Chondrocyte (in vitro differentiated cells): ENCODE measurements at regions not wholly inside any gene's neighbourhood (a gene's known extent, or its start where the extent isn't known, plus 50 kb on each side); places are given as distances from the start of the nearest gene placed in this dataset.

ENCODE experiments used
- DNase-seq: peaks from one replicate; pipeline ENCODE4 v3.0.0; 2021; ENCODE audit warnings: mixed read lengths, low spot score
- H3K27ac Mint-ChIP-seq: one replicate; pipeline ENCODE4 v1.8.0; 2021; ENCODE audit warnings: mild to moderate bottlenecking, moderate library complexity, mixed read lengths; ENCODE audit not compliant: unreplicated experiment
- H3K27me3 Mint-ChIP-seq: 2 replicates; pipeline ENCODE4 v1.8.0; 2021; ENCODE audit warnings: low read depth, mixed read lengths
- H3K36me3 Mint-ChIP-seq: 2 replicates; pipeline ENCODE4 v1.8.0; 2021; ENCODE audit warnings: low read depth, mixed read lengths
- H3K4me1 Mint-ChIP-seq: 2 replicates; pipeline ENCODE4 v1.8.0; 2021; ENCODE audit warnings: low read depth, mild to moderate bottlenecking, mixed read lengths
- H3K4me3 Mint-ChIP-seq: one replicate; pipeline ENCODE4 v1.8.0; 2021; ENCODE audit warnings: mild to moderate bottlenecking, moderate library complexity, mixed read lengths; ENCODE audit not compliant: unreplicated experiment
- H3K9me3 Mint-ChIP-seq: 2 replicates; pipeline ENCODE4 v1.8.0; 2021; ENCODE audit warnings: low read depth, mixed read lengths
- CTCF ChIP-seq: fragments of 200-600 bp; sonication (generic); IDR thresholded peaks from 2 replicates; pipeline ENCODE4 v1.5.0; 2021; ENCODE audit warnings: antibody characterized with exemption, mild to moderate bottlenecking, moderate library complexity

GRCh38 chr5:105015098-105015497 is 1452.5 kb upstream of the NUDT12 start:
- Mint-ChIP-seq H3K27ac (no peak overlapping the region), H3K9me3 (no peaks in the 10 kb centered on the region), H3K4me3 (no peak overlapping the region), H3K36me3 (peaks cover 3% of the 10 kb centered on the region), H3K4me1 (no peaks in the 10 kb centered on the region), H3K27me3 (no peaks in the 10 kb centered on the region)
- TF ChIP-seq CTCF, result no peak
- no peak for DNase-seq

- no peak for TF ChIP-seq CTCF
- H3K9me3 Mint-ChIP-seq, result peaks cover 6% of the 10 kb centered on the region
- no peak overlapping the region for H3K27ac Mint-ChIP-seq
- DNase-seq, result no peak
- no peaks in the 10 kb centered on the region for H3K4me1 Mint-ChIP-seq
- no peak overlapping the region for H3K4me3 Mint-ChIP-seq
- no peaks in the 10 kb centered on the region for H3K27me3 Mint-ChIP-seq
- no peaks in the 10 kb centered on the region for H3K36me3 Mint-ChIP-seq
Measured at GRCh38 chr5:104998572-104998971, 1436.0 kb upstream of the NUDT12 start.

- TF ChIP-seq CTCF, result no peak
- Mint-ChIP-seq H3K9me3 (peaks cover 3% of the 10 kb centered on the region), H3K27ac (no peak overlapping the region), H3K4me1 (no peaks in the 10 kb centered on the region), H3K36me3 (no peaks in the 10 kb centered on the region), H3K27me3 (no peaks in the 10 kb centered on the region), H3K4me3 (no peak overlapping the region)
- no peak for DNase-seq
Measured at GRCh38 chr5:104998169-104998568, 1435.6 kb upstream of the NUDT12 start.

GRCh38 chr5:104987074-104987473 is 1424.5 kb upstream of the NUDT12 start:
- no peak overlapping the region for H3K27ac Mint-ChIP-seq
- peaks cover 22% of the 10 kb centered on the region for H3K9me3 Mint-ChIP-seq
- TF ChIP-seq CTCF, result no peak
- no peaks in the 10 kb centered on the region for H3K4me1 Mint-ChIP-seq
- no peak for DNase-seq
- peaks cover 11% of the 10 kb centered on the region for H3K36me3 Mint-ChIP-seq
- no peaks in the 10 kb centered on the region for H3K27me3 Mint-ChIP-seq
- H3K4me3 Mint-ChIP-seq, result no peak overlapping the region

GRCh38 chr5:104977529-104977928 is 1414.9 kb upstream of the NUDT12 start:
- no peaks in the 10 kb centered on the region for H3K4me1 Mint-ChIP-seq
- no peaks in the 10 kb centered on the region for H3K27me3 Mint-ChIP-seq
- peaks cover 3% of the 10 kb centered on the region for H3K36me3 Mint-ChIP-seq
- TF ChIP-seq CTCF, result no peak
- H3K27ac Mint-ChIP-seq, result no peak overlapping the region
- no peak for DNase-seq
- H3K9me3 Mint-ChIP-seq, result peaks cover 9% of the 10 kb centered on the region
- H3K4me3 Mint-ChIP-seq, result no peak overlapping the region
